ENCODE measurements at regions not wholly inside any gene's neighbourhood (a gene's known extent, or its start where the extent isn't known, plus 50 kb on each side); places are given as distances from the start of the nearest gene placed in this dataset.

GRCh38 chr5:61820836-61821235 is 485.2 kb upstream of the KIF2A start:
- no peak for DNase-seq (ENCODE audit: low spot score)
- no peak for ATAC-seq

GRCh38 chr5:61821561-61821960 is 484.4 kb upstream of the KIF2A start:
- no peak for ATAC-seq
- no peak for DNase-seq (ENCODE audit: low spot score)

GRCh38 chr5:61822584-61822983 is 483.4 kb upstream of the KIF2A start:
- no peak for ATAC-seq
- no peak for DNase-seq (ENCODE audit: low spot score)

- DNase-seq (ENCODE audit: low spot score): no peak
Observed at GRCh38 chr5:61823065-61823464, 482.9 kb upstream of the KIF2A start.

GRCh38 chr5:61823781-61824180 is 482.2 kb upstream of the KIF2A start:
- DNase-seq (ENCODE audit: low spot score) (no peak), ATAC-seq (no peak)

More at GRCh38 chr5:61823065-61823464, 482.9 kb upstream of the KIF2A start:
- ATAC-seq: no peak

- ATAC-seq (no peak), DNase-seq (ENCODE audit: low spot score) (no peak)
Observed at GRCh38 chr5:61824396-61824795, 481.6 kb upstream of the KIF2A start.

GRCh38 chr5:61827445-61827975 is 478.5 kb upstream of the KIF2A start:
- DNase-seq (ENCODE audit: low spot score) (no peak), ATAC-seq (no peak)

- no peak for DNase-seq (ENCODE audit: low spot score)
- ATAC-seq: no peak
Observed at GRCh38 chr5:61828856-61829255, 477.1 kb upstream of the KIF2A start.

GRCh38 chr5:61831736-61832135 is 474.3 kb upstream of the KIF2A start:
- no peak for ATAC-seq
- DNase-seq (ENCODE audit: low spot score): no peak

- DNase-seq (ENCODE audit: low spot score): no peak
- ATAC-seq: no peak
Observed at GRCh38 chr5:61837788-61838187, 468.2 kb upstream of the KIF2A start.

GRCh38 chr5:61840361-61840760 is 465.6 kb upstream of the KIF2A start:
- DNase-seq (ENCODE audit: low spot score) (no peak), ATAC-seq (no peak)

GRCh38 chr5:61842840-61843239 is 463.2 kb upstream of the KIF2A start:
- no peak for ATAC-seq
- no peak for DNase-seq (ENCODE audit: low spot score)

GRCh38 chr5:61850696-61851095 is 455.3 kb upstream of the KIF2A start:
- no peak for ATAC-seq
- no peak for DNase-seq (ENCODE audit: low spot score)

- DNase-seq (ENCODE audit: low spot score) (no peak), ATAC-seq (no peak)
Observed at GRCh38 chr5:61854531-61854930, 451.5 kb upstream of the KIF2A start.

GRCh38 chr5:61860978-61861377 is 445.0 kb upstream of the KIF2A start:
- no peak for ATAC-seq

GRCh38 chr5:61866930-61867329 is 439.1 kb upstream of the KIF2A start:
- ATAC-seq (no peak), DNase-seq (ENCODE audit: low spot score) (no peak)

More at GRCh38 chr5:61860978-61861377, 445.0 kb upstream of the KIF2A start:
- no peak for DNase-seq (ENCODE audit: low spot score)

- DNase-seq (ENCODE audit: low spot score) (no peak), ATAC-seq (no peak)
Observed at GRCh38 chr5:61869333-61869732, 436.7 kb upstream of the KIF2A start.

GRCh38 chr5:61878471-61878870 is 427.5 kb upstream of the KIF2A start:
- no peak for ATAC-seq
- DNase-seq (ENCODE audit: low spot score): no peak

- DNase-seq (ENCODE audit: low spot score) (no peak), ATAC-seq (no peak)
Observed at GRCh38 chr5:61881821-61882487, 424.1 kb upstream of the KIF2A start.

- ATAC-seq (no peak), DNase-seq (ENCODE audit: low spot score) (no peak)
Observed at GRCh38 chr5:61882901-61883500, 423.0 kb upstream of the KIF2A start.

- DNase-seq (ENCODE audit: low spot score): no peak
- ATAC-seq: no peak
Observed at GRCh38 chr5:61884252-61884855, 421.7 kb upstream of the KIF2A start.

- no peak for ATAC-seq
- DNase-seq (ENCODE audit: low spot score): no peak
Observed at GRCh38 chr5:61886214-61886613, 419.8 kb upstream of the KIF2A start.

Measured in left lobe of liver (tissue), 2 donors.